Cardiac septum (tissue), 1 donor: ENCODE measurements at regions not wholly inside any gene's neighbourhood (a gene's known extent, or its start where the extent isn't known, plus 50 kb on each side); places are given as distances from the start of the nearest gene placed in this dataset.

Experiments
- DNase-seq: peaks from one replicate; pipeline ENCODE4 v3.0.0-alpha.2; 2020; ENCODE audit warnings: low spot score
- intact Hi-C: fragments of 100-400 bp; cut with DNase I; formaldehyde crosslinking; loops from one replicate; pipeline ENCODE4 v1.14.0; 2022
- donor health status: DM: no; HTN: no; CAD: no.

- intact Hi-C loops: no loop called here
These were observed 122.9 kb upstream of the PTPRG start for GRCh38 chr3:61438253-61439121.

GRCh38 chr3:61439122-61439458 is 122.3 kb upstream of the PTPRG start:
- intact Hi-C loops: no loop called here
- no peak for DNase-seq

More at GRCh38 chr3:61438253-61439121, 122.9 kb upstream of the PTPRG start:
- no peak for DNase-seq

GRCh38 chr3:61442696-61443095 is 118.7 kb upstream of the PTPRG start:
- no peak for DNase-seq
- intact Hi-C loops: no loop called here

GRCh38 chr3:61443886-61444285 is 117.5 kb upstream of the PTPRG start:
- intact Hi-C loops: no loop called here
- DNase-seq: no peak

GRCh38 chr3:61444782-61445181 is 116.6 kb upstream of the PTPRG start:
- intact Hi-C loops: no loop called here
- DNase-seq: no peak

GRCh38 chr3:61445924-61446323 is 115.4 kb upstream of the PTPRG start:
- DNase-seq: no peak
- intact Hi-C loops: no loop called here

GRCh38 chr3:61446341-61446740 is 115.0 kb upstream of the PTPRG start:
- DNase-seq: no peak
- intact Hi-C loops: no loop called here

GRCh38 chr3:61448378-61448777 is 113.0 kb upstream of the PTPRG start:
- intact Hi-C loops: no loop called here
- DNase-seq: no peak

- DNase-seq: no peak
These were observed 111.9 kb upstream of the PTPRG start for GRCh38 chr3:61449327-61450040.

GRCh38 chr3:61450866-61451265 is 110.5 kb upstream of the PTPRG start:
- intact Hi-C loops: no loop called here
- no peak for DNase-seq

More at GRCh38 chr3:61449327-61450040, 111.9 kb upstream of the PTPRG start:
- intact Hi-C loops: no loop called here

- DNase-seq: no peak
- intact Hi-C loops: no loop called here
These were observed 109.5 kb upstream of the PTPRG start for GRCh38 chr3:61451841-61452240.

- no peak for DNase-seq
These were observed 108.8 kb upstream of the PTPRG start for GRCh38 chr3:61452535-61453090.

GRCh38 chr3:61454006-61454585 is 107.3 kb upstream of the PTPRG start:
- intact Hi-C loops: no loop called here
- DNase-seq: no peak

More at GRCh38 chr3:61452535-61453090, 108.8 kb upstream of the PTPRG start:
- intact Hi-C loops: no loop called here

GRCh38 chr3:61454801-61455200 is 106.6 kb upstream of the PTPRG start:
- no peak for DNase-seq

GRCh38 chr3:61460636-61461035 is 100.7 kb upstream of the PTPRG start:
- intact Hi-C loops: no loop called here
- DNase-seq: no peak

More at GRCh38 chr3:61454801-61455200, 106.6 kb upstream of the PTPRG start:
- intact Hi-C loops: no loop called here

- DNase-seq: no peak
- intact Hi-C loops: no loop called here
These were observed 98.2 kb upstream of the PTPRG start for GRCh38 chr3:61463191-61463590.

GRCh38 chr3:61464518-61465140 is 96.7 kb upstream of the PTPRG start:
- DNase-seq: no peak

GRCh38 chr3:61466357-61466756 is 95.0 kb upstream of the PTPRG start:
- intact Hi-C loops: loop anchor here (2.0 kb wide), 1 partner anchor 28 kb away; no protein-coding TSS in a partner anchor

More at GRCh38 chr3:61464518-61465140, 96.7 kb upstream of the PTPRG start:
- intact Hi-C loops: no loop called here

GRCh38 chr3:61483997-61484396 is 77.4 kb upstream of the PTPRG start:
- intact Hi-C loops: no loop called here

More at GRCh38 chr3:61466357-61466756, 95.0 kb upstream of the PTPRG start:
- DNase-seq: no peak

GRCh38 chr3:61493339-61493738 is 68.0 kb upstream of the PTPRG start:
- DNase-seq: no peak
- intact Hi-C loops: no loop called here

More at GRCh38 chr3:61483997-61484396, 77.4 kb upstream of the PTPRG start:
- no peak for DNase-seq
